D341Med (cell line): ENCODE measurements at regions not wholly inside any gene's neighbourhood (a gene's known extent, or its start where the extent isn't known, plus 50 kb on each side); places are given as distances from the start of the nearest gene placed in this dataset.
"Not testable (repeated sequence)": the region's sequence is repeated elsewhere in the genome, so short reads cannot be mapped to it uniquely, and the experiment has no call there.

Source experiments
- DNase-seq: peaks from one replicate; pipeline ENCODE4 v3.0.0; 2012; ENCODE audit warnings: low spot score

- DNase-seq = no peak
Measured at GRCh38 chr2:65914244-65914786, 481.9 kb upstream of the SPRED2 start.

GRCh38 chr2:65913813-65914212 is 481.4 kb upstream of the SPRED2 start:
- DNase-seq = no peak

GRCh38 chr2:65901756-65902155 is 469.4 kb upstream of the SPRED2 start:
- DNase-seq = no peak

GRCh38 chr2:65896446-65896845 is 464.0 kb upstream of the SPRED2 start:
- no peak for DNase-seq

- not testable (repeated sequence) for DNase-seq
Measured at GRCh38 chr2:65890131-65890530, 457.7 kb upstream of the SPRED2 start.

GRCh38 chr2:65885266-65885665 is 452.9 kb upstream of the SPRED2 start:
- DNase-seq = no peak

- DNase-seq = no peak
Measured at GRCh38 chr2:65881592-65881991, 449.2 kb upstream of the SPRED2 start.

GRCh38 chr2:65880436-65880835 is 448.0 kb upstream of the SPRED2 start:
- DNase-seq = no peak

- no peak for DNase-seq
Measured at GRCh38 chr2:65878011-65878340, 445.6 kb upstream of the SPRED2 start.

- no peak for DNase-seq
Measured at GRCh38 chr2:65877331-65878010, 445.1 kb upstream of the SPRED2 start.

GRCh38 chr2:65876114-65876513 is 443.7 kb upstream of the SPRED2 start:
- no peak for DNase-seq

- DNase-seq = no peak
Measured at GRCh38 chr2:65870826-65871225, 438.4 kb upstream of the SPRED2 start.

GRCh38 chr2:65869296-65869695 is 436.9 kb upstream of the SPRED2 start:
- no peak for DNase-seq

- no peak for DNase-seq
Measured at GRCh38 chr2:65868177-65868576, 435.8 kb upstream of the SPRED2 start.

- DNase-seq = no peak
Measured at GRCh38 chr2:65867446-65867845, 435.0 kb upstream of the SPRED2 start.

GRCh38 chr2:65866148-65866547 is 433.7 kb upstream of the SPRED2 start:
- no peak for DNase-seq

- DNase-seq = no peak
Measured at GRCh38 chr2:65864619-65865018, 432.2 kb upstream of the SPRED2 start.

- no peak for DNase-seq
Measured at GRCh38 chr2:65863713-65864112, 431.3 kb upstream of the SPRED2 start.

GRCh38 chr2:65856928-65857327 is 424.5 kb upstream of the SPRED2 start:
- DNase-seq = no peak

- DNase-seq = no peak
Measured at GRCh38 chr2:65856423-65856822, 424.0 kb upstream of the SPRED2 start.

- no peak for DNase-seq
Measured at GRCh38 chr2:65850695-65851094, 418.3 kb upstream of the SPRED2 start.

GRCh38 chr2:65846989-65847678 is 414.7 kb upstream of the SPRED2 start:
- DNase-seq = no peak

GRCh38 chr2:65845442-65846182 is 413.2 kb upstream of the SPRED2 start:
- no peak for DNase-seq
